Tibial nerve (tissue), 4 donors: ENCODE measurements at regions not wholly inside any gene's neighbourhood (a gene's known extent, or its start where the extent isn't known, plus 50 kb on each side); places are given as distances from the start of the nearest gene placed in this dataset.

ENCODE experiments used
- EP300 ChIP-seq, 2 donors: sonication (generic); formaldehyde crosslinking; IDR thresholded peaks; one replicate each; pipeline ENCODE4 v1.6.1; 2017; ENCODE audit warnings: antibody characterized with exemption in 2 of 2, mild to moderate bottlenecking in 1 of 2
- TF ChIP-seq, protein P1 (sequence below), 5 experiments: fragments of 200-600 bp in 3 of 5; fragments of 450-650 bp in 2 of 5; sonication (generic) in 3 of 5; IDR thresholded peaks; one replicate each; pipeline ENCODE4 v1.5.1; 2016 to 2019; ENCODE audit warnings: antibody characterized with exemption in 5 of 5, mild to moderate bottlenecking in 3 of 5, moderate library complexity in 2 of 5

DNA sequence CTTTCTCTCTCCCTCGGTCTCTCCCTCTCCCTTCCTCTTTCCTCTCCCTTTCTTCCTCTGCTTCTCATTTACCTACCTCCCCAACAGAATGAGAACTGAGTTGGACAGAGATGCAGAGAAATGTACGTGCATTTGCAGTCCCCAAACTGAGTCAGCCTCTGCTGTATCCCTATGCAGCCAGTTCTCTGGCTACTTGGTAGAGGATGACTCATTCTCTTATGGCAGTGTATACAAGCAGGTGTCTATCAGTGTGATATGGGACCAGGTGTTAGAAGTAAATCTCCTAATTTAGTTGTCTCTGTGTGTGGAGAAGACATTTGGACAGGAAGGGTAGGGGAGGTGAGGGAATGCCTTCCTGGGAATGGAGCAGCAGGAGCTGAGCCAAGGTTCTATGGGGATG is 470.8 kb downstream of the CD109 start:
- TF ChIP-seq, protein P1, sequence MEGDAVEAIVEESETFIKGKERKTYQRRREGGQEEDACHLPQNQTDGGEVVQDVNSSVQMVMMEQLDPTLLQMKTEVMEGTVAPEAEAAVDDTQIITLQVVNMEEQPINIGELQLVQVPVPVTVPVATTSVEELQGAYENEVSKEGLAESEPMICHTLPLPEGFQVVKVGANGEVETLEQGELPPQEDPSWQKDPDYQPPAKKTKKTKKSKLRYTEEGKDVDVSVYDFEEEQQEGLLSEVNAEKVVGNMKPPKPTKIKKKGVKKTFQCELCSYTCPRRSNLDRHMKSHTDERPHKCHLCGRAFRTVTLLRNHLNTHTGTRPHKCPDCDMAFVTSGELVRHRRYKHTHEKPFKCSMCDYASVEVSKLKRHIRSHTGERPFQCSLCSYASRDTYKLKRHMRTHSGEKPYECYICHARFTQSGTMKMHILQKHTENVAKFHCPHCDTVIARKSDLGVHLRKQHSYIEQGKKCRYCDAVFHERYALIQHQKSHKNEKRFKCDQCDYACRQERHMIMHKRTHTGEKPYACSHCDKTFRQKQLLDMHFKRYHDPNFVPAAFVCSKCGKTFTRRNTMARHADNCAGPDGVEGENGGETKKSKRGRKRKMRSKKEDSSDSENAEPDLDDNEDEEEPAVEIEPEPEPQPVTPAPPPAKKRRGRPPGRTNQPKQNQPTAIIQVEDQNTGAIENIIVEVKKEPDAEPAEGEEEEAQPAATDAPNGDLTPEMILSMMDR (IDR thresholded peaks at IDR 0.05): no peak
- no peak for TF ChIP-seq EP300 (IDR thresholded peaks at IDR 0.05)
